SJSA1 (cell line): ENCODE measurements at regions not wholly inside any gene's neighbourhood (a gene's known extent, or its start where the extent isn't known, plus 50 kb on each side); places are given as distances from the start of the nearest gene placed in this dataset.

Experiments
- DNase-seq, 2 experiments: peaks; one replicate each; pipeline ENCODE4 v3.0.0-alpha.2; 2015 to 2020; ENCODE audit warnings: low spot score in 2 of 2, low read depth in 1 of 2
- H3K27ac ChIP-seq: fragments of 250-450 bp; sonication (Bioruptor Pico); 2 replicates; pipeline ENCODE4 v1.5.1; 2020; ENCODE audit warnings: mild to moderate bottlenecking, moderate library complexity
- H3K27me3 ChIP-seq: fragments of 250-450 bp; sonication (Bioruptor Pico); replicated peaks from 2 replicates; pipeline ENCODE4 v1.5.1; 2020; ENCODE audit warnings: mild to moderate bottlenecking, moderate library complexity
- H3K36me3 ChIP-seq: fragments of 250-450 bp; sonication (Bioruptor Pico); 2 replicates; pipeline ENCODE4 v1.5.1; 2020; ENCODE audit warnings: mild to moderate bottlenecking
- H3K4me1 ChIP-seq: fragments of 250-450 bp; sonication (Bioruptor Pico); replicated peaks from 2 replicates; pipeline ENCODE4 v1.6.1; 2021; ENCODE audit warnings: mild to moderate bottlenecking
- H3K4me3 ChIP-seq: fragments of 250-450 bp; sonication (Bioruptor Pico); 2 replicates; pipeline ENCODE4 v1.5.1; 2020; ENCODE audit warnings: mild to moderate bottlenecking
- H3K9me3 ChIP-seq: fragments of 250-450 bp; sonication (Bioruptor Pico); replicated peaks from 2 replicates; pipeline ENCODE4 v1.5.1; 2020; ENCODE audit warnings: mild to moderate bottlenecking

DNA sequence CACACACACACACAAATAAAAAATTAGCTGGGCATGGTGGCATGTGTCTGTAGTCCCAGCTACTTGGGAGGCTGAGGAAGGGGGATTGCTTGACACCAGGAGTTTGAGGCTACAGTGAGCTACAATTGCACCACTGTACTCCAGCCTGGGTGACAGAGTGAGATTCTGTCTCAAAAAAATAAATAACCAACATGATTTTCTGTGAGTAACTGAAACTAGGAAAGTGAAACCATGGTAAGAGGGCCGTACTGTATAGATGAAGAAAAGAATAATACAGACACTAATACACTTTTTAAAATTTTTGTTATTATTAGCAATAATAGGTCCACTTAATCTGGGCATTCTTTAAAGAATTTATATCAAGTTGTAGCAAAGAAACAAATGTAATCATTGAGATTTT is 170.9 kb downstream of the HGF start:
- DNase-seq = no peak
- no peaks in the 10 kb centered on the region for H3K4me1 ChIP-seq
- no peaks in the 10 kb centered on the region for H3K9me3 ChIP-seq
- H3K27me3 ChIP-seq = no peaks in the 10 kb centered on the region
- H3K4me3 ChIP-seq = no peak overlapping the region
- H3K27ac ChIP-seq = no peak overlapping the region
- no peaks in the 10 kb centered on the region for H3K36me3 ChIP-seq

DNA sequence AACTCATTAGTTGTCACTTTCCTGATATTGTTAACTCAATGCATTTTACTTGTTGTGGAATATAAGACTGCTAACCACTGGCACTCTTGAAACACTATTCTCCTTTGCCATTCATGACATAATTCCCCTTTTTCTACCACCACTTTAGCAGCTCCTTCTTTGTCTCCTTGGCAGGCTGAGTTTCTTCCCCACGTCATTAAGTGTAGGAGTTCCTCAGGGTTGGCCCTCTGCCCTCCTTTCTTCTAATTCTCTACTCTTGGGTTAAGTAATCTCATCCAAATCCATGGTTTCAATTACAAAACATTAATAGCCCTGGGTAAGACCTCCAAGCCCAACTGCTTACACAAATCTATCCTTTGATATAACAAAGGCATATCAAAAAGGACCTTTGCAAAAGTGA is 175.1 kb downstream of the HGF start:
- DNase-seq = no peak
- Histone ChIP-seq H3K4me3 (no peak overlapping the region), H3K27ac (no peak overlapping the region), H3K36me3 (no peaks in the 10 kb centered on the region), H3K4me1 (no peaks in the 10 kb centered on the region), H3K27me3 (no peaks in the 10 kb centered on the region), H3K9me3 (no peaks in the 10 kb centered on the region)

DNA sequence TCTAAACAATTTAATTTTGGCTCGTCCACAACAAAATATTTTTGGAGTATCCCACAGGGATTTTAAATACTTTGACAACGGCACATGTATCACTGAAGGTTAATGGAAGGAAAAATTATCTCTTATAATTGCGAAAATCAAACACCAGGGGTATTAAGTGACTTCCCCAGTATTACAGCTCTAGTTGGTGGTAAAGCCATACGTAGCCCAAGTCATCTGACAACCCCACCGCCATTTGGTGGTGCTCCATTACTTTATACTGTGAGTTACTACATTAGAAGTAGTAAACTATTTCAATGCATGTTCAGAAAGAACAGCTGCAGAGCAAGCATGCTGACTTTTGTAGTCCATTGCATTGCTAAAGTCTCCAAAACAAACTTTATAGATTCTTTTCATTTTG is 179.7 kb downstream of the HGF start:
- Histone ChIP-seq H3K27me3 (no peaks in the 10 kb centered on the region), H3K27ac (no peak overlapping the region)

DNA sequence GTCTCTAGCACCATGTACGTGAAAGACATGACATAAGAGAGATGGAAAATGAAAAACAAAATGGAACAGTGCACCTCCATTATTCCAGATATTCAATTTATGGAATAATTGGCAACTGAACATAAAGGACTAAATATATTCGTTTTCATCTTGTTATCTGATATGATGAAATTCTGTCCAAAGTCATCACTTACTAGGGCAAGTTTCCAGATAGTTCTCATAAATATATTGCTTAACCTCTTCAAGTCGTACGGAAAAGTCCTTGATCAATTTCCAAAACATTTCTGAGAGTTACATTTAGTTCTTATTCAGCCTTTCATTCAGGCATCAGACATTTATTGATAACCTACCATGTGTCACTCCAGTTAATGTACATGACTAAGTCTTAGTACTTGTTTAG is 185.2 kb downstream of the HGF start:
- H3K4me1 ChIP-seq = no peaks in the 10 kb centered on the region
- DNase-seq = no peak
- H3K9me3 ChIP-seq = no peaks in the 10 kb centered on the region
- no peak overlapping the region for H3K4me3 ChIP-seq
- no peaks in the 10 kb centered on the region for H3K27me3 ChIP-seq
- no peak overlapping the region for H3K27ac ChIP-seq
- no peaks in the 10 kb centered on the region for H3K36me3 ChIP-seq

More for the DNA sequence above, 179.7 kb downstream of the HGF start:
- no peak for DNase-seq
- Histone ChIP-seq H3K4me1 (no peaks in the 10 kb centered on the region), H3K9me3 (no peaks in the 10 kb centered on the region), H3K36me3 (no peaks in the 10 kb centered on the region), H3K4me3 (no peak overlapping the region)

DNA sequence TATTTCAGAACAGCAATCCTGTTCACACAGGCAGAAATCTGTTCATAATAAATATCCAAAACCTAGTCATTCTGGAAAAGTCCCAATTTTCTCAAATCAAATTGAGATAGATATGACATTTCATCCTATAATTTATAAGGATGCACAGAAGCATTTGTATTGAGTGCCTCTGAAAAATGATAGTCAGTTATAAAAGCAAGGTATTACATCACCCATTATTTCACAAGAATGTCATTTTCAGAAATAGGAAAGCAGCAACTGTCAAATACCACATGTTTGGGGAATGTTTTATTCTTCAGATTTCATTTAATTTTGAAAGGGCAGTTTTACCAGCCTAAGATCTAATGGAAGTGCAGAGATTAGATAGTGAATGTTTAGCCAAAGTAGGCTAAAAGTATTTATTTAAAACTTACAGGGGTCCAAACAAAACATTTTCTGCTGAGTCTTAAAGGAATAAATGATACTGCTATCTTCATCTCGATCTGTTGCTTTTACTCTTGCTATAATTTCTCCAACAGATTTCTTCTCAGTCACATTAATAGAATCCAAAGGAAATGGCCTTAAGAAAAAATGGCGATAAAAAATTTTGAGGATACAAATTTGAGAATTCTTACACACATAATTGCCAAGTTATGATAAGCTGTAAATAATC is 185.8 kb downstream of the HGF start:
- no peaks in the 10 kb centered on the region for H3K9me3 ChIP-seq
- H3K4me3 ChIP-seq = no peak overlapping the region
- no peak for DNase-seq
- no peaks in the 10 kb centered on the region for H3K27me3 ChIP-seq
- no peaks in the 10 kb centered on the region for H3K4me1 ChIP-seq
- no peak overlapping the region for H3K27ac ChIP-seq
- no peaks in the 10 kb centered on the region for H3K36me3 ChIP-seq

DNA sequence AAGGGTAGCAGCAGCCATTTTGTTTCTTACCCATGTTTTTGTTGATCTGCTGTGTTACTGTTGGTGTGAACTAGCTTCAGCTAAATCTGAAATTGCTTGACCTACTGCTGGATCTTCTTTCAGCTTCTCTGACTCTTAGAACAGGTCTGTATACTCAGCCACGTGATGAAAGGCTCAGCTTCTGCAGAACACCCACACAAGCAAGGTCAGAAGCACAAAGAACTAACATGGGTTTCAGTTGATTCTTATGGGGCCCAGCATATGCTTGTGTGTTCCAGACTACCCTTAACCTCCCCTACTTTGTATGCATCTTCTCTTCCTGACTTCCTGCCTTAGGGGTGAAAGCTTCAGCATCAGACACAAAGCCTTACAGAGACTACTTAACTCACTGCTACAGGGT is 186.8 kb downstream of the HGF start:
- Histone ChIP-seq H3K27me3 (no peaks in the 10 kb centered on the region), H3K36me3 (no peaks in the 10 kb centered on the region), H3K4me1 (no peaks in the 10 kb centered on the region), H3K4me3 (no peak overlapping the region), H3K9me3 (no peaks in the 10 kb centered on the region), H3K27ac (no peak overlapping the region)
- no peak for DNase-seq

DNA sequence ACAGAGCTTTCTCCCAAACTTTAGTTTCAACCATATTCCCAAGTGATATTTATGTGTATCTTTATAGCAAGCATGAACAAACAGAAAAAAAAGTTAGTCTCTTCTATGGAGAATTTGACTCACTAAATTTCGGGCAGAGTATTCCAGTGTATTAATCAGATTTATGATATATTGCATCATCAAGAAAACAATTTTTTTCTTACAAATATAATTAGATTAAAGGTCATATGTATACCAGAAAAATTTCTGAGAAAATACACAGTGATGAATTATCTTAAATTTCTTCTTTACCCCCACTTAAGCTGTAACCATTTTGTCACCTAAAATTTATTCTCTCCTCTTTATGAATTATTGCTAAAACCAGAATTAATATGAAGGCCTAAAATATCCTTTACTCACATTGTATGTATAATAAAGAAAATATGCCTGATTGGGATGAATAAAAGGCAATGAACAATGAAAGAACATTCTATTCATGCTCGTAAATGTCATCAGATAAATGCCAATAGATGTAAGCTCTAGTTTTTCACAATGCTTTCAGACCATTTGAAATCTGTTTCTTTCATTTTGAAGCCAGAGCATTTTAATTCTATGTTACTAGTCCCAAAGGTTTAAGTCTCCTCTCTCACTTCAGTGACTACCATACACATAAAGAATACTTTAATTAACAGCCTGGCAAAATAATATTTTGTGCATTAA is 192.1 kb downstream of the HGF start:
- H3K36me3 ChIP-seq = no peaks in the 10 kb centered on the region
- H3K4me3 ChIP-seq = no peak overlapping the region
- no peaks in the 10 kb centered on the region for H3K4me1 ChIP-seq
- no peaks in the 10 kb centered on the region for H3K27me3 ChIP-seq
- no peaks in the 10 kb centered on the region for H3K9me3 ChIP-seq
- no peak for DNase-seq
- no peak overlapping the region for H3K27ac ChIP-seq

DNA sequence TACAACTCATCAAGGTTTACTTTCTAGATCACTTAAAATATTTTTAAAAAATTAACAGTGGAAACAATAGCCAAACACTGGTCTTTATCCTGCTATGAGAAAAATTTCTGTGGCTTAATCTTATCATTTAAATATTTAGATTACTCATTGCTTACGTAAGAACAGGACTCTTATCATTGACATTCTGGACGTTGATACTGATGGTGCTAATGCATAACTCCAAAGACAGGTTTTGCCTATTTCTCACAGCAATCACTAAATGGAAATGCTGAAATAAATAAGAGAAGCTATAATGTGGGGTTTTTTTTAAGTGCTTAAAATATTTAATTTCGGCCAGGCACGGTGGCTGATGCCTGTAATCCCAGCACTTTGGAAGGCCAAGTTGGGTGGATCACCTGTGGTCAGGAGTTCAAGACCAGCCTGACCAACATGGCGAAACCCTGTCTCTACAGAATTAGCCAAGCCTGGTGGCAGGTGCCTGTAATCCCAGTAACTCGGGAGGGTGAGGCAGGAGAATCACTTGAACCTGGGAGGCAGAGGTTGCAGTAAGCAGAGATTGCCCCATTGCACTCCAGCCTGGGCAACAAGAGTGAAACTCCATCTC is 195.0 kb downstream of the HGF start:
- DNase-seq = no peak
- Histone ChIP-seq H3K27me3 (no peaks in the 10 kb centered on the region), H3K4me1 (no peaks in the 10 kb centered on the region), H3K4me3 (no peak overlapping the region), H3K36me3 (no peaks in the 10 kb centered on the region), H3K27ac (no peak overlapping the region), H3K9me3 (no peaks in the 10 kb centered on the region)

DNA sequence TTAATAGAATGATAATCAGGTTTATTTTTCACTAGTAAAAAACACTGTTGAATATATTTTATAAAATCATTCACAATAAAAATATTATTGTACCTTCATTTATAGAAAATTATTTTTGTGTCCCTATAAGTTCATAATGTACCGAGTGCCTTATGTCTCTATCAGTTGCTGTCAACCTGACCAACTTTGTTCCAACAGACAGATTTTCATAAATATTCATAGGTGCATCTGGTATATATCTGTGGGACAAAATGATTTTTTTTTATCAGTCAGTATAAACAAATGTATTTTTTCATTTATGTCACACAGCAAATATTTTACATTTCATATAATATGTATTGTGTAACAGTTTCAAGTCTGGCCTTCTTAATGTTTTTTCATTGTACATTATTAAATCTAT is 195.9 kb downstream of the HGF start:
- Histone ChIP-seq H3K9me3 (no peaks in the 10 kb centered on the region), H3K4me3 (no peak overlapping the region), H3K36me3 (no peaks in the 10 kb centered on the region), H3K4me1 (no peaks in the 10 kb centered on the region), H3K27me3 (no peaks in the 10 kb centered on the region), H3K27ac (no peak overlapping the region)
- no peak for DNase-seq

DNA sequence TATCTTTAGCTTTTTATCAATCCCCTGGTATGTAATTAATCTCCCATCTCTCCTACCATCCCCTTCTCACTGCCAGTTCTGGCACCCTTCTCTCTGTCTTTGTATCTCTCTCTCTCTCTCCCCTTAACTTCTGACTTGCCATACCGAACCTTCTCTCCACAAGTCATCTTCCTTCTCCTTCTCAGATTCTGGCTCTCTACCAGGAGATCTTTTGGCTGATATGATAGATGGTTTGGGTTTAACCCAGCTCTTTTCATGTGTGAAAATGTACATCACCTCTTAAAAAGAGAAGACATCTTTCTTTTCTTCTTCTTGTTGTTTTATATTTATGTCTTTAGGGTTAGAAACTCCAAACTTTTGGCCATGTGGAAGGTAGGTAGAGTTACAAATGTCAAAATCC is 196.7 kb downstream of the HGF start:
- Histone ChIP-seq H3K4me1 (no peaks in the 10 kb centered on the region), H3K36me3 (no peaks in the 10 kb centered on the region), H3K9me3 (no peaks in the 10 kb centered on the region), H3K27me3 (no peaks in the 10 kb centered on the region), H3K4me3 (no peak overlapping the region), H3K27ac (no peak overlapping the region)
- no peak for DNase-seq

DNA sequence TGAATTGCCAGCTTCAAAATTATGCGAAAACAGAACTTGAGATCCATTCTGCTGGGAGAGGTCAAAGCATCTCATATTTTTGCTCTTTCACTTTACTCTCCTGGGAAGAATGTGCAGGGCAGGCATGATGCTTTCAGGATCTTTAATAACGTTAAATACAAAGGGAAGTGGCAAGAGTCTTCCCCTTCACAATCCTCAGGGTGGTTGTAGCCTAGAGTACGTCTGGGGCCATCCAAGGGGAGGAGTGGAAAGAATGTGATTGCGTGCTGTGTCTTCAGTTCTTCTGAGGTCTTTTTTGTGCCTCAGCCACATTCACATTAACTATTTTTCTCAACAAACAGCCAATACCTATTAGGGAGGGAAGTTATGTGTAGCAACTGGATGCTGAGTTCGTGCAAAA is 207.3 kb downstream of the HGF start:
- Histone ChIP-seq H3K9me3 (no peaks in the 10 kb centered on the region), H3K27ac (no peak overlapping the region), H3K4me3 (no peak overlapping the region), H3K36me3 (no peaks in the 10 kb centered on the region), H3K4me1 (no peaks in the 10 kb centered on the region), H3K27me3 (no peaks in the 10 kb centered on the region)
- no peak for DNase-seq

DNA sequence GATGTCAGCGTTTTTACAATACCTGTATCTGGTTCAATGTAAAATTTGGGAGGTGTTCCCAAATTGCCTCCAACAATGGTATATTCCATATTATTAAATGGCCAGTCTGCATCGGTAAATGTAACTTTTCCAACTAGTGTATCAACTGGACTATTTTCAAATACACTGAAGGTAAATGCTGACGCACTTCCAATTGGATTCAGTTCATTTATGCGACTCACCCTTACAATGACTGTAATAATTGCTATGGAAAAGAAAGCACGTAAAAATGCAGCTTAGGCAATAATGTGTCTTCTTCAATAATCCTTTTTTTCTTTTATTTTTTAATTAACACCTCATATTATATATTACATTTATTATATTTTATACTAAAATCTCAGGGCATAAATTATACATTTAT is 209.1 kb downstream of the HGF start:
- Histone ChIP-seq H3K4me3 (no peak overlapping the region), H3K36me3 (no peaks in the 10 kb centered on the region), H3K4me1 (no peaks in the 10 kb centered on the region), H3K27ac (no peak overlapping the region), H3K27me3 (no peaks in the 10 kb centered on the region), H3K9me3 (no peaks in the 10 kb centered on the region)
- DNase-seq = no peak

DNA sequence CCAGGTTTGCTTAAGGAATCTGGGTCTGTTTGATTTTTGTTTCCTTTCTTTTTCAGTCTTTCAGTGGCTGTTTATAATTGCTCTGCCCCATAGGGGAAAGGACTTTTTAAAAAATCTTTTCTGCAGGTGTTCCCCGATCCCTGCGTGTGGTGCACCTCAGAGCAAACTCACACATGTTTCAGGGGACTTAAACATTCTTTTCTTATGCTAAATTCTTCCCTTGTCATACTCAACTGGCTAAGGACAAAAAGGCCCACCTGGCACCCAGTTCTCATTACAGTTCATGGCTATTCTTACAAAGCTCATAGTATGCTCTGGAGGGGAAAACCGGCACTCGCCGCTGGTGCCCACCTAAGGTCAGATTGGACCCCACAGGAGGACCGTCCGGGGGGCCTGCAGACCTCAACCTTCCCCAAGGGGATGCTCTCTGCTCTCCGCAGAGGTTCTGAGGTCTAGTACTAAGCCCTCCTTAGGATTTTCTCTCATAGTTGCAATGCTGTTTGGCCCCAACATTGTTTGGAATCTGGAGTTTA is 220.3 kb downstream of the HGF start:
- no peak overlapping the region for H3K4me3 ChIP-seq
- no peaks in the 10 kb centered on the region for H3K4me1 ChIP-seq
- no peaks in the 10 kb centered on the region for H3K36me3 ChIP-seq
- H3K27me3 ChIP-seq = no peaks in the 10 kb centered on the region
- no peak for DNase-seq
- H3K27ac ChIP-seq = no peak overlapping the region
- H3K9me3 ChIP-seq = no peaks in the 10 kb centered on the region

DNA sequence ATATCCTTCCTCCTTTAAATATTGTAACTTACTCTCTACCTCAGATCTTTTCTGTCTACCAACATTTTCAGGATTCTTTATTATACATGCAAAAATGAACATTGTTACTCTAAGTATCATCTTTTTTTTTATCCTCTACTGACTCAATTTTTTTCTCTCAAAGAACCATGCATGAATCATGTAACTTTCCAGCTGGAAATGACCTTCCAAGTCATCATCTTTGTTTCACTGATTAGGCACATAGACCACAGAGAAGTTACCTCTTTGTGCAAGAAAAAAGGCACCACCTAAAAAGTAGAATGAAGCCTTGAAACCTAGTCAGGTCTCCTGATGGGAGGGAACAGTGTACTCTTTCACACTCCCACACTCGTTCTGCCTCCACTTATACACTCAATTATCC is 234.9 kb downstream of the HGF start:
- Histone ChIP-seq H3K27me3 (no peaks in the 10 kb centered on the region), H3K36me3 (no peaks in the 10 kb centered on the region), H3K9me3 (no peaks in the 10 kb centered on the region), H3K4me3 (no peak overlapping the region), H3K27ac (no peak overlapping the region), H3K4me1 (no peaks in the 10 kb centered on the region)
- DNase-seq = no peak
